Stimulated activated CD4-positive, alpha-beta T cell treated with anti-CD3 and anti-CD28 coated beads, Interleukin-2, amount 100 ng/mL, for 4 hours (primary cell): ENCODE measurements at regions not wholly inside any gene's neighbourhood (a gene's known extent, or its start where the extent isn't known, plus 50 kb on each side); places are given as distances from the start of the nearest gene placed in this dataset.
"Not testable (repeated sequence)": the region's sequence is repeated elsewhere in the genome, so short reads cannot be mapped to it uniquely, and the experiment has no call there.

Source experiments
- DNase-seq: peaks from one replicate; pipeline ENCODE4 v3.0.0-alpha.2; 2020; ENCODE audit warnings: low read depth

- DNase-seq, result no peak
Measured at GRCh38 chr2:160550048-160550447, 56.4 kb upstream of the RBMS1 start.

DNA sequence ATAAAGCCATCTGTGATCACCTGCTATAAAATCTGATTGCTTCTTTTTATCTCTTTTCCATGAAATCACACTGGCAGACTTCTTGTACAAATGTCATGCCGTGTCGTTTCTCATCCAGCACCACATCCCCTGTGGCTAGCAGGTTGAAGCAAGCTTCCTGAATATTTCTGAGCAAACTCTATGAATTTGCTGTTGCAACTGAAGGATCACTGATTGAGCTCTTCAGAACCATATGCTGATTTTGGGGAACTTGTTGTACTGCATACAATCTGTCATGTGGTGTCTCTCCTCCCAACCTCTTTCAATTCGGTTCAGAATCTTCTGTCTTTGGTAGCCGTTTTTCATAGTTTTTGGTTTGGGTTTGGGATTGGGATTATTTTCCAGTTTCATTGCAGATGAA, 57.7 kb upstream of the RBMS1 start:
- DNase-seq, result no peak

DNA sequence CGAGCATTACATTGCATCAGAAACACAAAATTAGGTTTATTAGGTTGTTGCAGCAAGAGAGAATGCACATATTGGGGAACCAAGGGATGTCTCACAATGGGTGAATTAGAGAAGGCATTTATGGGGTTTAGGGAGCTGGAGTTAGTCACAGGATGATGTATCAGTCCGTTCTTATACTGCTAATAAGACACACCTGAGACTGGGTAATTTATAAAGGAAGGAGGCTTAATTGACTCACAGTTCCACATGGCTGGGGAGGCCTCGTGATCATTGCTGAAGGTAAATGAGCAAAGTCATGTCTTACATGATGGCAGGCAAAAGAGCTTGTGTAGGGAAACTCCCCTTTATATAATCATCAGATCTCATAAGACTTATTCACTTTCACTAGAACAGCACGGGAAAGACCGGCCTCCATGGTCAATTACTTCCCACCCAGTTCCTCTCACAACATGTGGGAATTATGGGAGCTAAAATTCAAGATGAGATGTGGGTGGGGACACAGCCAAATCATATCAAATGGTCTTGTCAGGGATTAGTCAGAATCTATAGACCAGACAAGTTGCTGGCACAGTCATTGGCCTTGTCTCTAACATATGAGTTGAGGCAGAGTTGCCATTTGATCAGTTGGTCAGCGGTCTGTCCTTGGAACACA, 61.9 kb upstream of the RBMS1 start:
- DNase-seq, result no peak

DNA sequence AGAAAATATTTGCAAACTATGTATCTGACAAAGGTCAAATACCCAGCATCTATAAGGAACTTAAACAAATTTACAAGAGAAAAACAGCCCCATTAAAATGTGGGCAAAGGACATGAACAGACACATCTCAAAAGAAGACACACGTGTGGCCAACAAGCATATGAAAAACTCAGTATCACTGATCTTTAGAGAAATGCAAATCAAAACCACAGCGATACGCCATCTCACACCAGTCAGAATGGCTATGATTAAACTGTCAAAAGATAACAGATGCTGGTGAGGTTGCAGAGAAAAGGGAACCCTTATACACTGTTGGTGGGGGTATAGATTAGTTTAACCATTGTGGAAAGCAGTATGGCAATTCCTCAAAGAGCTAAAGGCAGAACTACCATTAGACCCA, 64.3 kb upstream of the RBMS1 start:
- DNase-seq, result no peak

GRCh38 chr2:160558531-160558930, 64.9 kb upstream of the RBMS1 start:
- DNase-seq, result no peak

DNA sequence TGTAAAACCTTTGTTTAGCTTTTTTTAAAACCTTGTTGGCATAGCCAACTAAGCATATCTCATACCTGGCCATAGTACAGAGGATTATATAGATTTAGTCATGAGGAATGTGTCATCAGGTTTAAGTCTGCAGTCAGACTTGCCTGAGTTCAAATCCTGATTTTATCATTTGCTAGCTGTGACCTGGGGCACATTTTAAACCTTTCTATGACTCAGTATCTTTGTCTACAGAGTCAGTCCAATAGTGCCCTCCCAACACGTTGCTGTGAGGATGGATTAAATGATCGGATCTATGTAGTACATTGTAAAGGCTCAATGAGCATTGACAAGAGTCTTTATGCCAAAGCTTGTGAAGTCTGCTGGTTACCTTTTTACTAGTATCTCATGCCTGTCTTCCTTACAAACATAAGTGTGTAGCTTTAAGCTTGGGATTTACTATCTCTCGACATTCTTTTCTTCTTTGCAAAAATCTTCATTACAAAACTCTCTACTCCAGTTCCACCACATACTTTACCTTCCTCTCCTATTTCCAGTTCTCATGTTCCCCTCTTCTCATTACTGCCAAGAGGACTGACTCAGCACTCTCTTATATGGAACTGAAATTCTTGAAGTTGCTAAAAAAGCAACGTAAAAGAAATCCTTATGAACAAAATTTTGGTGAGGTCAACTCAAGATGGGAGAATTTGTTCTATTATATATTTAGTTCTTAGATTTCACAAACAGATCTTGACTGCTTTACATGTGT, 68.1 kb upstream of the RBMS1 start:
- no peak for DNase-seq

GRCh38 chr2:160562730-160563129, 69.1 kb upstream of the RBMS1 start:
- no peak for DNase-seq

DNA sequence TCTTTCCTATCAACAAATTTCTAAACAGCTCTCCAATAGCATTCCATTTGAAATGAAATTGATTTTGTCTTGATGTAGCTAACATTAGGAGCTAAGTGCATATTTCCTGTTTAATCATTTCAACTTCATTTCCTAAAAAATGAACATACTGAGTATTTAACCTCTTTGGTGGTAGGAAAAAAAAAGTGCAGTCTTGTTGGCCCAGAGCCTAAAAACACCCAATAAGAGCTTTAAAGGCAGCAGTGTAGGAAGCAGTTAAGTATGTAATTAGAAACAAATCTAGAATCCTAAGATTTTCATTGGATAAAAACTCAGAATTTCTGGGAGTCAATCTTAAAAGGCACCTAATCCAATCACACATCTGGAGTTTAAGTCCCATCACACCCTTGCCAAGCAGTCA, 71.0 kb upstream of the RBMS1 start:
- no peak for DNase-seq

DNA sequence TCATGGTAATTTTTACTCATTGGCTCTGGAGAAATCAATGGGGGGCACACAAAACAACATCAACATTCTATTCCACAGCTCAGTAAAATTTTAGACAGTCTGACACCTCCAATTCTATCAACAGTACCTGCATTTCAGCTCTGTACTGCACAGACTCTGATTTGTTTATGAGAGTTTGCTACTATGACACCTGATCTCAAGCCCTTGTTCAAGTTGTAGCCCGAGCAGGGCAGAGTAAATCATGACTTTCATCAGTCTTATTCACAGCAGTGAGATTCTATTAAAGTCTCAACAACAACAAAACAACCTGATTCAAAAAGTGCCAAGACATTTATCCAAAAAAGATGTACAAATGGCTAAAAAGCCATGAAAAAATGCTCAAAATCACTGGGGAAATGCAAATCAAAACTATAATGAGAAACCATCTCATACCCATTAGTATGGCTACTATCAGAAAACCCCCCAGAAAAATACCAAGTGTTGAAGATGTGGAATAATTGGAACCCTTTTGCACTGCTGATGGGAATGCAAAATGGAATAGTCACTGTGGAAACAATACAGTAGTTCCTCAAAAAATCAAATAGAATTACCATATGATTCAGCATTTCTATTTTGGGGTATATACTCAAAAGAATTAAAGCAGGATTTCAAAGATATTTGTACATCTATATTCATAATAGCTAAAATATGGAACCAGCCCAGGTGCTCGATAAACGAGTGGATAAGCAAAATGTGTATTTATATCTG, 71.7 kb upstream of the RBMS1 start:
- no peak for DNase-seq

DNA sequence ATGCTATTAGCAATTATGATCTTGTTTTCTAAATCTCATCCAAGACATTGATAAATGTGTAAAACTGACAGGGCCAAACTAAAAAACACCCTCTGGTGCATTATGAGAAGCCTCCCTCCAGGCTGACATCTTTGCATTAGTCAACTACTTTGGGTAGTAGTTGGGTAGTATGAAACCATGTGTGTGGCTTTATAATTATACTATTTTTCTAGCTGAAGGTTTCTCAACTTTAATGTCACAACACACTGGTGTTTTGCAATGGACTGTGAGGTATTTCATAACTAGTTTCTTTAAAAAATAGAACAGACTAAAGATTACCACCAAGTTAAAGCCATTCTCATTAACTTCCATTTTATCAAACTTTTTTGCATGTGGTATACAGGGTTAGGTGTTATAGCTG, 73.1 kb upstream of the RBMS1 start:
- no peak for DNase-seq

DNA sequence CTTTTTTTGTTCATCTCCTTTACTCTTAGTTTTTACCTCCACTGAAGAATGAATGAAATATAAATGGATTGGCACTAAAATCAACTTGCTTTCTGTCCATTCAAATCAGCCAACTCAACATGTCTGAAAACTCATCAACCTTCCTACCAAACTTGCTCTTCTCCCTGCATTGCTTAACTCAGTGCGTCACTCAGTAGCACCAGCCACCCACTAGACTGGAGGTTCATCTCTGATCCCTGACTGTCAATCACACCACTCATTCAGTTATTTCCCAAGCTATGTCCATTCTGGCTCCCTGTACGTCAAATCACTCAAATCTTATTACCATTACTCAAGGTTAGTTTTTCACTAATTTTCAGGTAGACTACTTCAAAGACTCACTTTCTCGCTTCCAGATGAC, 75.2 kb upstream of the RBMS1 start:
- DNase-seq, result no peak

DNA sequence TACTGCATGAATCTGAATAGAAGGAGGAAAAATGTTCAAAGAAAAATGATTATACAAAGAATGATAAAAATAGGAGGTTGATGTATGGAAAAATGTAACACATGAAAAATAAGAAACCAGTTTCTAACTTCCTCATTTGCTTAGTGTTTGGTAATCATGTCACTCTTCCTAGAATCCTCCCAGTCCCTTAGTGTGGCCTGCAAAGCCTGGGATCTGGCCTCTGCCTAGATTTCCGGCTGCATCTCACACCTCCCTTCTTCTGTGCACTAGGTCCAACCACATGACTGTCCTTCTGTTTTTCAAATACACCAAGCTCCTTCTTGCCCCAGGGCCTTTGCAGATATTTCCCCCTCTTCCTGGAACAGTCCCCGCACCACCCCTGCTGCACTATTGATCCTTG, 76.8 kb upstream of the RBMS1 start:
- DNase-seq, result no peak

GRCh38 chr2:160574468-160575140, 81.0 kb upstream of the RBMS1 start:
- no peak for DNase-seq

- no peak for DNase-seq
Measured at GRCh38 chr2:160575368-160575767, 81.8 kb upstream of the RBMS1 start.

- no peak for DNase-seq
Measured at GRCh38 chr2:160576054-160576499, 82.5 kb upstream of the RBMS1 start.

- not testable (repeated sequence) for DNase-seq
Measured at GRCh38 chr2:160577081-160577480, 83.5 kb upstream of the RBMS1 start.

GRCh38 chr2:160581035-160581434, 87.4 kb upstream of the RBMS1 start:
- no peak for DNase-seq

DNA sequence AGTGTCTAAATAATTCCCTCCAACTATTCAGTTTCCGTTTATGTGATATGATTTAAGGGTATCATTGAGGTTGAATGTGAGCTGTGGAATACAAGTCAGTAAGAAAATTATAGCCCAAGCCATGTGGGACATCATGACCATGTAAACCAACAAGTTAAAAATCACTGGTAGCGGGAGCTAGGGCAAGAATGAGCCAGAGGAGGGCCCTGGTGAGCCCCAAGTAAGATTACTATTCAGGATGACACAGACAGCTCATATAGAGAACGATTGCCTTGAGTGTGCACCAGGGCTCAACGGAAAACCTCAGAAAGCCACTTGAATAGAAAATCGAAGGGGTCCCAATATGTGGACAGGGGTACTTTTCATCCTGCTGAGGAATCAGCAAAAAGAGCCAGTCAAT, 87.8 kb upstream of the RBMS1 start:
- DNase-seq, result no peak

- no peak for DNase-seq
Measured at GRCh38 chr2:160582081-160582480, 88.5 kb upstream of the RBMS1 start.

DNA sequence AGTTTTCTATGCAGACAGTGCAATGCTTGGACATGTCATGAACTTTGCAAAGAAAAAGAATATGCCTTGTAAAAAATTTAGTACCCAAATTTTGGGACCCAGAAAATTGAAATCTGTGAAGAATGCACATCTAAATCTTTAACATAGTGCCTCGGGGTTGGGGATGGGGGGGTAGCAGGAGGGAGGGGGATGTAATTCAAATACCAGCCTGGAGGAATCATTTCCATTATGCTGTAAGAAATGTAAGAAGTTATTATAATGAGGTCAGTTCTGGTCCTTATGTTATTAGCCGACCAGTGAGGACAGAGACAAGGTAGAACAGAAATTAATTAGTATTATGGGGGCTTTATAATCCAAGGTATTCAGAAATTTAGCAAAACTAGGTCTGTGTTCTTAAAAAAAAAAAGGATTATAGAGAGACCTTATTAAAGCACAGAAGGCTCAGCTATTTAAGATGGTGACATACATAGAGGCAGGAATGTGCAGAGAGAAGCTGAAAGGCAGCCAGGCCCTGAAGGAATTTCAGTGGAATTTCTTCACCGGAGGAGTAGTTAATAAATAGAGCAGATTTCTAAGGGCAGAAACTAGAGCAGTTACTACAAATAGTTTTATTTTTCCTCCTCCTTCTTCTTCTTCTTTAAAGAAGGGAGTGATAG, 89.0 kb upstream of the RBMS1 start:
- DNase-seq, result no peak

DNA sequence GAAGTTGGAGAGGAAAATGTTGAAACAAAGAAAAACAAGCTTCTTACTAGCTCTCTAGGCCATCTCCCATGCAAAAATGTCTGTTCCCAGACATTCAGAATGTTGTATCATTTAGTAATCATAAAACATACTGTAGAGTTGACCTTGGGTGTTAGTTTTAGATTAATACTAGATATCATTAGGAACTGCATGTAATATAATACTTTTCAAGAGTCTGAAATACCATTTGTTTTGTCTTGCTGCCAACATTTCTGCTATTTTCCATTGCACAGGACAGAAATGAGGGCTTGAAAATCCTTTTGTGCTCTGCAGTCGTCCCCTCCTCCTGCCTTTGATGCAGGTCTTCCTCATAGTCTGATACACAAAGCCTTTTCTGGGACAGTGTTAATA, 89.5 kb upstream of the RBMS1 start:
- DNase-seq, result no peak
